Cardiac muscle cell (in vitro differentiated cells and primary cell): ENCODE measurements at regions not wholly inside any gene's neighbourhood (a gene's known extent, or its start where the extent isn't known, plus 50 kb on each side); places are given as distances from the start of the nearest gene placed in this dataset.

Experiments
- DNase-seq, 2 donors: peaks; one replicate each; pipeline versions ENCODE4 v3.0.0 to v3.0.0-alpha.2; 2010 to 2017; ENCODE audit warnings: low read depth in 1 of 2, low spot score in 1 of 2
- H3K27ac ChIP-seq: fragments of 200-600 bp; sonication (generic); 2 replicates; pipeline ENCODE4 v1.5.1; 2016
- H3K27me3 ChIP-seq: fragments of 200-600 bp; sonication (generic); 2 replicates; pipeline ENCODE4 v1.6.0; 2016; ENCODE audit warnings: control low read depth
- H3K36me3 ChIP-seq: fragments of 200-600 bp; sonication (generic); 2 replicates; pipeline ENCODE4 v1.5.1; 2016; ENCODE audit warnings: control low read depth
- H3K4me1 ChIP-seq: fragments of 200-600 bp; sonication (generic); 2 replicates; pipeline ENCODE4 v1.8.1; 2017; ENCODE audit warnings: low read depth, mild to moderate bottlenecking, mixed run types
- H3K4me3 ChIP-seq: fragments of 200-600 bp; sonication (generic); 2 replicates; pipeline ENCODE4 v1.5.1; 2016; ENCODE audit warnings: mild to moderate bottlenecking
- H3K9me3 ChIP-seq: fragments of 200-600 bp; sonication (generic); 2 replicates; pipeline ENCODE4 v1.5.1; 2017; ENCODE audit warnings: low read depth, mild to moderate bottlenecking, control low read depth
- TF ChIP-seq, protein P1 (sequence below): IDR thresholded peaks from 2 replicates; pipeline ENCODE4 v1.5.1; 2012; ENCODE audit warnings: low read depth, mild to moderate bottlenecking, low read length

DNA sequence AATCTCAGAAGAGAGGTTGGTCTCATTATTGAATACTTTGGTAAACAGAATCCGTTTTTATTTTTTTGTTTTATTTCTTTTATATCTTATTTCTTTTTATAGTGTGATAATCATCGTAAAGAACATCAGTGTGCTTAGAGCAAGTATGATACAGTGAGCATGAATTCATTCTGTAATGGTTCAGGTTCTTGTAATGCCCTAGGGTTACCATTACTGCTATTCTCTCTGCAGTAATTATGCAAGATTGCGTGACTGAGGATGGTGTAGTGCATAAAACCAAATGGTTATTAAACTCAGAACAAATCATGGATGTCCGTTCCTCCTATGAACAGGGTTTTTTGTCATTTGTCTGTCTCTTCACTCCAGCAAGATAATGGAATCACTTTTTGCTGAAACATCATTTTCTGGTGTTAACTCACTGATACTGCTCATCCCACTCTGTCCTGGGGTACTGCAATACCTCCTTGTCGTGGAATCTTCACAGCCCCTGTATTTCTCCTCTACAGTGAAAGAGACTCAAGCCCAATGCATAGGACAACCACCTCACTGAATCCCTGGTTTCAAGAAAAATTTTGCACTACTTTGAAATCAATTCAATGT lies 274.8 kb upstream of the ST6GAL2 start:
- Histone ChIP-seq H3K27ac (no peak overlapping the region), H3K4me1 (no peaks in the 10 kb centered on the region), H3K27me3 (peaks cover 13% of the 10 kb centered on the region), H3K4me3 (no peak overlapping the region), H3K36me3 (no peaks in the 10 kb centered on the region), H3K9me3 (no peaks in the 10 kb centered on the region)
- DNase-seq = no peak
- TF ChIP-seq, protein P1, sequence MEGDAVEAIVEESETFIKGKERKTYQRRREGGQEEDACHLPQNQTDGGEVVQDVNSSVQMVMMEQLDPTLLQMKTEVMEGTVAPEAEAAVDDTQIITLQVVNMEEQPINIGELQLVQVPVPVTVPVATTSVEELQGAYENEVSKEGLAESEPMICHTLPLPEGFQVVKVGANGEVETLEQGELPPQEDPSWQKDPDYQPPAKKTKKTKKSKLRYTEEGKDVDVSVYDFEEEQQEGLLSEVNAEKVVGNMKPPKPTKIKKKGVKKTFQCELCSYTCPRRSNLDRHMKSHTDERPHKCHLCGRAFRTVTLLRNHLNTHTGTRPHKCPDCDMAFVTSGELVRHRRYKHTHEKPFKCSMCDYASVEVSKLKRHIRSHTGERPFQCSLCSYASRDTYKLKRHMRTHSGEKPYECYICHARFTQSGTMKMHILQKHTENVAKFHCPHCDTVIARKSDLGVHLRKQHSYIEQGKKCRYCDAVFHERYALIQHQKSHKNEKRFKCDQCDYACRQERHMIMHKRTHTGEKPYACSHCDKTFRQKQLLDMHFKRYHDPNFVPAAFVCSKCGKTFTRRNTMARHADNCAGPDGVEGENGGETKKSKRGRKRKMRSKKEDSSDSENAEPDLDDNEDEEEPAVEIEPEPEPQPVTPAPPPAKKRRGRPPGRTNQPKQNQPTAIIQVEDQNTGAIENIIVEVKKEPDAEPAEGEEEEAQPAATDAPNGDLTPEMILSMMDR = no peak

DNA sequence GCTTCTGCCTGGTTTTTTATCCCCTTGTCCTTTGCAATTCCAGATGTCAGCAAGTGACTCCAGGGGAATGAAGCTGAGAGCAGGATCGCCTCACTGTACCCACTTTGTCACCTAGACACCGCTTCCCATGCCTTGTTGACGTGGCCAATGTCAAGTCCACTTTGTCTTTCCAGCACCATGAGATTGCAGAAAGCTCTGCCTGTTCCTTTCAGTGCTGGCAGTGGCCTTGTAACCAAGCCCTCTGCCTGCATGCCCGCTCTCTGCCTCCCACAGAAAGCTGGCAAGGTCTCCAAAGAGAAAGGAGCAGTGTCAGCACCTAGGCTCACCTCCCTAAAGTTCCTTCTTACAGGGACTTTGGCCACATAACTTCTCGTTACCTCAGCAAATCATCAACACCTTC lies 282.2 kb upstream of the ST6GAL2 start:
- no peaks in the 10 kb centered on the region for H3K9me3 ChIP-seq
- peak in 1 of 2 donors; percentile 57 for DNase-seq
- no peak overlapping the region for H3K27ac ChIP-seq
- TF ChIP-seq, protein P1 = no peak
- H3K27me3 ChIP-seq = peaks cover 9% of the 10 kb centered on the region
- no peak overlapping the region for H3K4me3 ChIP-seq
- no peaks in the 10 kb centered on the region for H3K36me3 ChIP-seq
- no peaks in the 10 kb centered on the region for H3K4me1 ChIP-seq

DNA sequence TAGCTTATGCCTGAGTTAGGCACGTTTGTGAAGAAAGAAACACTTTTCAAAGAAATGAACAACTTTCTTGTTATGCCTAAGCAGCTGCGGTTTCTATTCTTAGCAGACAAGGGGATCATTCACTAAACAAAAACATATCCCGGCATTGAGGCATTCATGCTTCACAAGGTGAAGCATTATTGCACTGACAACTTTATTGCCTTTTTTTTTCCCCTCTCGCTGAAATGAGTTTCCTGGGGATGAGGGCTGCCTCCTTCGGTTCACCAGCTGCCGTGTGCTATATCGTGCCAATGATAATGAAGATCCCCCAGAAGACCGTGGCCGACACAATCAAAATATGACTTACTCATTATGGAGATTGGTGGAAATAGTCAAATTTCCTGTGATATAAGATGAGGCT lies 288.2 kb upstream of the ST6GAL2 start:
- no peaks in the 10 kb centered on the region for H3K36me3 ChIP-seq
- no peak overlapping the region for H3K27ac ChIP-seq
- no peaks in the 10 kb centered on the region for H3K9me3 ChIP-seq
- TF ChIP-seq, protein P1 = no peak
- peaks cover 9% of the 10 kb centered on the region for H3K27me3 ChIP-seq
- H3K4me1 ChIP-seq = no peaks in the 10 kb centered on the region
- no peak overlapping the region for H3K4me3 ChIP-seq
- DNase-seq = no peak

DNA sequence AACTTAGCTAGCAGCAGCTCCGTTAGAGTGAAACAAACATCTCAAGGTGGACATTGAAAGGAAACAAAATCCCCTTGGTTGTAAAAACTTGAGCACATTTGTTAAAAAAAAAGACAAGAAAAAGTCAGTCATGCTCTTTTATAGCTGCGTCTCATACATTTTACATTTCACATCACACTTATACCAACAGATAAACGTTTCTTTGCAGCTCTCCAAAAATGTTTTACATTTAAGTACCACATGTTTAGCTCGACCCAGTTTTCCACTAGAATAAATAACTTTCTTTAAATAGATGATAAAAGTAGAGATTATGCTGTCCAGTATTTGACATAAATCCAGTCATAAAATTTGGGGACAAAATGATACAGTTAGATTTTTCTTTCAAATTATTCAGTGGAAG lies 297.0 kb upstream of the ST6GAL2 start:
- no peak overlapping the region for H3K4me3 ChIP-seq
- DNase-seq = no peak
- no peak overlapping the region for H3K27ac ChIP-seq
- H3K4me1 ChIP-seq = no peaks in the 10 kb centered on the region
- no peaks in the 10 kb centered on the region for H3K36me3 ChIP-seq
- no peaks in the 10 kb centered on the region for H3K27me3 ChIP-seq
- H3K9me3 ChIP-seq = no peaks in the 10 kb centered on the region
- TF ChIP-seq, protein P1 = no peak

DNA sequence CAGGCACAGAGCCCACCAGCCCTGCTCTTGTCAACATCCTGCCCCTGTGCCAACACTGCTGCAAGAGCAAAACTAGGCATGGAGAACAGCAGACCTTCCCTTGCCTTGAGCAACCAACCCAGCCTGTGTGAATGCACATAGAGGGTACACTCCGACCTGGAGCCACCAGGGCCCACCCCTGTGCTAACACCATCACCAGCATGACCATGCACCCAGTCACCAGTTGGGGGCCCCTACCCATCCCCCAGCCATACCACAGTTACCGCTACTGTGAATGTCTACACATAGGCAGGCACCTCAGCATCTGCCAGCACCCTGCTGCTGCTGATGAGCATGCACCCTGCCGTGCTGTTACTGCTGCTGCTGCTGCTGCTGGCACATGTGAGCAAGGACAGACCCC lies 301.9 kb upstream of the ST6GAL2 start:
- Histone ChIP-seq H3K36me3 (no peaks in the 10 kb centered on the region), H3K27ac (no peak overlapping the region), H3K4me3 (no peak overlapping the region), H3K27me3 (no peaks in the 10 kb centered on the region), H3K4me1 (no peaks in the 10 kb centered on the region), H3K9me3 (no peaks in the 10 kb centered on the region)
- TF ChIP-seq, protein P1 = no peak
- DNase-seq = no peak
